Panc1 (cell line): ENCODE measurements at regions not wholly inside any gene's neighbourhood (a gene's known extent, or its start where the extent isn't known, plus 50 kb on each side); places are given as distances from the start of the nearest gene placed in this dataset.
A peak's percentile ranks its signal among the peaks of the same experiment; 100 is the strongest.

Experiments
- ATAC-seq: fragments of 200-7000 bp; cut with Tn5 transposase; 2 replicates; pipeline ENCODE4 v1.9.1; 2020; ENCODE audit warnings: mild to moderate bottlenecking, moderate library complexity
- BruUV-seq: library from RNA; stranded (reverse); fragments of 400-500 nt; replicated peaks from 2 replicates; lab custom pipeline; 2021; lab: Mats Ljungman, UMichigan
- CTCF ChIA-PET: fragments of 300-600 bp; sonication (Branson Sonifier 250); formaldehyde crosslinking; loops from one replicate; lab custom pipeline; 2022; ENCODE audit warnings: antibody characterized with exemption; lab: Charles Lee
- POLR2A ChIA-PET: fragments of 300-600 bp; sonication (Branson Sonifier 250); formaldehyde crosslinking; loops from one replicate; lab custom pipeline; 2022; ENCODE audit warnings: antibody characterized with exemption; lab: Charles Lee
- DNase-seq: peaks from one replicate; pipeline ENCODE4 v3.0.0-alpha.2; 2010; ENCODE audit warnings: low read depth, low spot score
- H3K27ac ChIP-seq: 2 replicates; pipeline ENCODE4 v1.5.1; 2011; ENCODE audit warnings: mild to moderate bottlenecking, low read length, inconsistent platforms
- H3K27me3 ChIP-seq: fragments of 200-500 bp; sonication (Bioruptor generic); 2 replicates; pipeline ENCODE4 v1.6.0; 2014; ENCODE audit warnings: low read length, inconsistent platforms; ENCODE audit not compliant: control insufficient read depth, insufficient read depth
- H3K36me3 ChIP-seq: fragments of 200-500 bp; sonication (Bioruptor generic); 2 replicates; pipeline ENCODE4 v1.5.1; 2014; ENCODE audit warnings: inconsistent platforms, mild to moderate bottlenecking, low read length, moderate library complexity; ENCODE audit not compliant: control insufficient read depth, insufficient read depth
- H3K4me1 ChIP-seq: 2 replicates; pipeline ENCODE4 v1.5.1; 2011; ENCODE audit warnings: inconsistent platforms, mild to moderate bottlenecking, low read length, moderate library complexity; ENCODE audit not compliant: control insufficient read depth, insufficient read depth
- H3K4me3 ChIP-seq, 2 experiments: 2 replicates each; pipeline ENCODE4 v1.5.1; 2011 to 2012; ENCODE audit warnings: low read depth in 2 of 2, low read length in 2 of 2, mild to moderate bottlenecking in 2 of 2, inconsistent platforms in 1 of 2, moderate library complexity in 1 of 2
- H3K9me3 ChIP-seq: fragments of 200-500 bp; sonication (Bioruptor generic); 2 replicates; pipeline ENCODE4 v1.5.1; 2014; ENCODE audit warnings: low read depth, mild to moderate bottlenecking, inconsistent platforms, low read length, moderate library complexity; ENCODE audit not compliant: control insufficient read depth, insufficient read depth
- POLR2AphosphoS5 ChIP-seq: IDR thresholded peaks from 2 replicates; pipeline ENCODE4 v1.6.1; 2012; ENCODE audit warnings: mild to moderate bottlenecking, low read depth, low read length, moderate library complexity
- SIN3A ChIP-seq: IDR thresholded peaks from 2 replicates; pipeline ENCODE4 v1.6.1; 2012; ENCODE audit warnings: low read depth, mild to moderate bottlenecking, low read length, moderate library complexity, borderline replicate concordance; ENCODE audit not compliant: insufficient read depth
- TCF7L2 ChIP-seq: IDR thresholded peaks from 2 replicates; pipeline ENCODE4 v1.6.1; 2011; ENCODE audit warnings: mild to moderate bottlenecking, low read depth, low read length, inconsistent platforms
- in situ Hi-C: cut with HindIII; loops from 2 replicates; pipeline ENCODE4 v1.10.0; 2016; ENCODE audit warnings: low sequenced_read_pairs, low pct_unique_long_range_greater_than_20kb
- intact Hi-C: fragments of 100-400 bp; cut with micrococcal nuclease; formaldehyde crosslinking; loops from one replicate; pipeline ENCODE4 v1.10.0; 2022; ENCODE audit not compliant: unreplicated experiment
- TF ChIP-seq, protein P1 (sequence below): fragments of 450-650 bp; IDR thresholded peaks from 2 replicates; pipeline ENCODE4 v1.5.1; 2017; ENCODE audit warnings: mild to moderate bottlenecking
- TF ChIP-seq, protein P2 (sequence below), 2 experiments: IDR thresholded peaks; 2 replicates each; pipeline ENCODE4 v1.6.1; 2011 to 2012; ENCODE audit warnings: low read depth in 2 of 2, control low read depth in 1 of 2, low read length in 1 of 2, mild to moderate bottlenecking in 1 of 2, moderate library complexity in 1 of 2; ENCODE audit not compliant: insufficient read depth in 1 of 2

DNA sequence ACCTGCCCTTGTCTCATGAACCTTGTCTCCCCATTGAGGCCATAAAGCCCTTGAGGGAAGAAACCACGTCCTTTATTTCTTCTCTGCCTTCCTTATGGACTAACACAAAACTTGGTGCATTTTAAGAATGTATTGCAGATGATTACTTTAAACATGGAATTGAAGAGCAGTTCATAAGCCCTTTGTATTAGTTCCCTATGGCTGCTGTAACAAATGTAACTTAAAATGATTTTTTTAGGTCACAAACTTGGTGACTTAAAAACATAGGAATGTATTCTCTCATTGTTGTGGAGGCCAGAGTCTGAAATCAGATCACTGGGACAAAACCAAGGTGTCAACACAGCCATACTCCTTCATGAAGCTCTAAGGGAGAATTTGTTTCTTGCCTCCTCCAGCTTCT lies 185.5 kb downstream of the PHLDA1 start:
- POLR2A ChIA-PET = no interaction called here
- in situ Hi-C loops = no loop called here
- no peaks in the 10 kb centered on the region for H3K27me3 ChIP-seq
- H3K36me3 ChIP-seq = no peaks in the 10 kb centered on the region
- TF ChIP-seq SIN3A (no peak), TCF7L2 (no peak)
- H3K9me3 ChIP-seq = peaks cover 31% of the 10 kb centered on the region; the same call in 1 of the 2 replicates
- CTCF ChIA-PET = no interaction called here
- H3K4me3 ChIP-seq = no peak overlapping the region
- DNase-seq = no peak
- no peak for ATAC-seq
- H3K4me1 ChIP-seq = peaks cover 22% of the 10 kb centered on the region
- no TSS peak for BruUV-seq
- intact Hi-C loops = no loop called here
- peak overlapping the region; percentile 92 for H3K27ac ChIP-seq

DNA sequence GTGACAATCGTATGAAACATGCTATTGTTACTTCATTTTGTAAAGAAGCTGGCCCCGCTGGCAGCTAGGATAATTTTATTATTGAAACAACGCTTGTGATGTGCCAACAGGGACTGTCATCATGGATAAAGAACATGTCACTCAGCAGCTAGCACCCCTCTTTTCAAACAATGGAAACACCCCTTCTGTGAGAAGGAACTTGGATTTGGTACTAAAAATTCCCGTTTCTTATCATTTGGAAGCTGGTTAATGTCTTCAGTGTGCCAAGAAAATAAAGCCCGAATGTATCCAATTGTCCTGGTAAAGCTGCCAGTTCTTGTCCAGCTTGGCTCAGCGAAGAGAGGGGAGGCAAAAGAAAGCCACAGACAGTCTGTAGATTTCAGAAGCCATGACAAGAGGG lies 186.6 kb downstream of the PHLDA1 start:
- intact Hi-C loops (no loop called here), in situ Hi-C loops (no loop called here)
- Histone ChIP-seq H3K36me3 (no peaks in the 10 kb centered on the region), H3K4me1 (peaks cover 22% of the 10 kb centered on the region), H3K27me3 (no peaks in the 10 kb centered on the region), H3K4me3 (no peak overlapping the region), H3K27ac (peak overlapping the region; percentile 92), H3K9me3 (peaks cover 31% of the 10 kb centered on the region; the same call in 1 of the 2 replicates)
- DNase-seq (no peak), ATAC-seq (no peak)
- BruUV-seq = no TSS peak
- TF ChIP-seq, protein P1, sequence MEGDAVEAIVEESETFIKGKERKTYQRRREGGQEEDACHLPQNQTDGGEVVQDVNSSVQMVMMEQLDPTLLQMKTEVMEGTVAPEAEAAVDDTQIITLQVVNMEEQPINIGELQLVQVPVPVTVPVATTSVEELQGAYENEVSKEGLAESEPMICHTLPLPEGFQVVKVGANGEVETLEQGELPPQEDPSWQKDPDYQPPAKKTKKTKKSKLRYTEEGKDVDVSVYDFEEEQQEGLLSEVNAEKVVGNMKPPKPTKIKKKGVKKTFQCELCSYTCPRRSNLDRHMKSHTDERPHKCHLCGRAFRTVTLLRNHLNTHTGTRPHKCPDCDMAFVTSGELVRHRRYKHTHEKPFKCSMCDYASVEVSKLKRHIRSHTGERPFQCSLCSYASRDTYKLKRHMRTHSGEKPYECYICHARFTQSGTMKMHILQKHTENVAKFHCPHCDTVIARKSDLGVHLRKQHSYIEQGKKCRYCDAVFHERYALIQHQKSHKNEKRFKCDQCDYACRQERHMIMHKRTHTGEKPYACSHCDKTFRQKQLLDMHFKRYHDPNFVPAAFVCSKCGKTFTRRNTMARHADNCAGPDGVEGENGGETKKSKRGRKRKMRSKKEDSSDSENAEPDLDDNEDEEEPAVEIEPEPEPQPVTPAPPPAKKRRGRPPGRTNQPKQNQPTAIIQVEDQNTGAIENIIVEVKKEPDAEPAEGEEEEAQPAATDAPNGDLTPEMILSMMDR = no peak
- no peak for TF ChIP-seq SIN3A
- TF ChIP-seq, protein P2, sequence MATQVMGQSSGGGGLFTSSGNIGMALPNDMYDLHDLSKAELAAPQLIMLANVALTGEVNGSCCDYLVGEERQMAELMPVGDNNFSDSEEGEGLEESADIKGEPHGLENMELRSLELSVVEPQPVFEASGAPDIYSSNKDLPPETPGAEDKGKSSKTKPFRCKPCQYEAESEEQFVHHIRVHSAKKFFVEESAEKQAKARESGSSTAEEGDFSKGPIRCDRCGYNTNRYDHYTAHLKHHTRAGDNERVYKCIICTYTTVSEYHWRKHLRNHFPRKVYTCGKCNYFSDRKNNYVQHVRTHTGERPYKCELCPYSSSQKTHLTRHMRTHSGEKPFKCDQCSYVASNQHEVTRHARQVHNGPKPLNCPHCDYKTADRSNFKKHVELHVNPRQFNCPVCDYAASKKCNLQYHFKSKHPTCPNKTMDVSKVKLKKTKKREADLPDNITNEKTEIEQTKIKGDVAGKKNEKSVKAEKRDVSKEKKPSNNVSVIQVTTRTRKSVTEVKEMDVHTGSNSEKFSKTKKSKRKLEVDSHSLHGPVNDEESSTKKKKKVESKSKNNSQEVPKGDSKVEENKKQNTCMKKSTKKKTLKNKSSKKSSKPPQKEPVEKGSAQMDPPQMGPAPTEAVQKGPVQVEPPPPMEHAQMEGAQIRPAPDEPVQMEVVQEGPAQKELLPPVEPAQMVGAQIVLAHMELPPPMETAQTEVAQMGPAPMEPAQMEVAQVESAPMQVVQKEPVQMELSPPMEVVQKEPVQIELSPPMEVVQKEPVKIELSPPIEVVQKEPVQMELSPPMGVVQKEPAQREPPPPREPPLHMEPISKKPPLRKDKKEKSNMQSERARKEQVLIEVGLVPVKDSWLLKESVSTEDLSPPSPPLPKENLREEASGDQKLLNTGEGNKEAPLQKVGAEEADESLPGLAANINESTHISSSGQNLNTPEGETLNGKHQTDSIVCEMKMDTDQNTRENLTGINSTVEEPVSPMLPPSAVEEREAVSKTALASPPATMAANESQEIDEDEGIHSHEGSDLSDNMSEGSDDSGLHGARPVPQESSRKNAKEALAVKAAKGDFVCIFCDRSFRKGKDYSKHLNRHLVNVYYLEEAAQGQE (IDR thresholded peaks at IDR 0.05; ENCODE audit: insufficient read depth in 1 of 2, low read depth in 2 of 2, low read length in 1 of 2) = no peak
- POLR2A ChIA-PET = no interaction called here
- CTCF ChIA-PET = no interaction called here

DNA sequence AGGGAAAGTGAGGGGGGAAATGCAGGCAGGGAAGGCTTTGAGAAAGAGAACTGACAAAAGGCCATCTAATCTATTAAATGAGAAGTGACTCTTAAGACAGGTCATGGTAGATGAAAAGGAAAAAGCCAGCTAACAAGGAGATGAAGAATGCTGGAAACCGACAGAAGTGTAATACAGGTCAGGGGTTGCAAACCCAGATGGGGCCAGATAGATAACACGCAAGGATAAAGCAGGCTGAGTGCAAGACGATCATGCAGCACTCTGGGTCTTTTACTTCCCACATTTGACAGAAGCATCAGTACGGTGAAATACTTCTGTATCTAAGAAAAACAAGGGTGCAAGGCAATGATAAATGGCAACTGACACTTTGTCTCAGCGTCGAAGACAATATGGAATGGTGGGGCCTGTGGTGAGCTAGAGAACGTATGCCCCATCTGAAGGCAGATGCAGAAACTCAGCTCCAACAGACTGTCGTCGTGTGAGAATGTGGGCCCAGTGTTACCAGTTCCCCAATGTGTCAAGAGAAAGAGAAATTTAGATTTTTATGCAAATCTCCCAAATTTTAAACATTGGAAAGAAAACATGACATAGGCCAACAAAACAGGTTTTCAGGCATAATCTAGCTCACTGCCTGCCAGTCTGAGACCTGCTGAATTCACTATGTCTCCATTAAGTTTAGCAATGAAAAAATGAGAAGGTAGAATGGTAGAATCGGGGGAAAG lies 187.4 kb downstream of the PHLDA1 start:
- DNase-seq = no peak
- Histone ChIP-seq H3K36me3 (no peaks in the 10 kb centered on the region), H3K27ac (peak overlapping the region; percentile 92), H3K27me3 (no peaks in the 10 kb centered on the region), H3K4me3 (no peak overlapping the region), H3K9me3 (peaks cover 31% of the 10 kb centered on the region; the same call in 1 of the 2 replicates), H3K4me1 (peaks cover 19% of the 10 kb centered on the region)
- CTCF ChIA-PET = no interaction called here
- TF ChIP-seq POLR2AphosphoS5 = no peak
- TF ChIP-seq, protein P2 (IDR thresholded peaks at IDR 0.05; ENCODE audit: insufficient read depth in 1 of 2, low read depth in 2 of 2, low read length in 1 of 2) = no peak
- no peak for TF ChIP-seq SIN3A
- TF ChIP-seq, protein P1 = no peak
- TF ChIP-seq TCF7L2 = no peak
- in situ Hi-C loops (no loop called here), intact Hi-C loops (no loop called here)
- POLR2A ChIA-PET = no interaction called here
- no peak for ATAC-seq
- no TSS peak for BruUV-seq
